DND-41 (cell line): ENCODE measurements at regions not wholly inside any gene's neighbourhood (a gene's known extent, or its start where the extent isn't known, plus 50 kb on each side); places are given as distances from the start of the nearest gene placed in this dataset.

Source experiments
- CTCF ChIP-seq: IDR thresholded peaks from 2 replicates; pipeline ENCODE4 v1.5.1; 2012; ENCODE audit warnings: borderline replicate concordance, low read length, moderate library complexity, mild to moderate bottlenecking; ENCODE audit not compliant: poor library complexity, severe bottlenecking; ENCODE audit errors: extremely low read depth
- EZH2 ChIP-seq: IDR thresholded peaks from 3 replicates; pipeline ENCODE4 v1.6.1; 2012; ENCODE audit warnings: borderline replicate concordance, low read depth, mild to moderate bottlenecking, moderate library complexity, low read length, inconsistent platforms; ENCODE audit not compliant: severe bottlenecking

GRCh38 chr5:60354311-60354710 is 345.7 kb downstream of the DEPDC1B start:
- TF ChIP-seq CTCF (no peak), EZH2 (no peak)
